H1 (cell line): ENCODE measurements at regions not wholly inside any gene's neighbourhood (a gene's known extent, or its start where the extent isn't known, plus 50 kb on each side); places are given as distances from the start of the nearest gene placed in this dataset.

Experiments
- CTCF ChIA-PET: fragments of 300-600 bp; sonication (Branson Sonifier 250); formaldehyde crosslinking; loops from one replicate; lab custom pipeline; 2021; ENCODE audit not compliant: partially characterized antibody; lab: Charles Lee
- POLR2A ChIA-PET: fragments of 300-600 bp; sonication (Branson Sonifier 250); formaldehyde crosslinking; loops from one replicate; lab custom pipeline; 2021; ENCODE audit warnings: inconsistent platforms; ENCODE audit not compliant: partially characterized antibody; lab: Charles Lee
- DNase-seq, 2 experiments: peaks; one replicate each; pipeline versions ENCODE4 v3.0.0 to v3.0.0-alpha.2; 2010 to 2022; ENCODE audit warnings: low spot score in 2 of 2, low read depth in 1 of 2, mixed read lengths in 1 of 2
- FAIRE-seq: peaks from 2 replicates; lab custom pipeline; 2011; peaks lifted over from hg19 to GRCh38; lab: Jason Lieb, UNC
- H2AFZ ChIP-seq: 2 replicates; pipeline ENCODE4 v1.8.1; 2012; ENCODE audit warnings: low read length, inconsistent platforms
- H2AK5ac ChIP-seq: 2 replicates; pipeline ENCODE4 v1.6.1; 2013; ENCODE audit warnings: low read depth, low read length
- H2BK120ac ChIP-seq: replicated peaks from 2 replicates; pipeline ENCODE3; 2013; ENCODE audit warnings: low read depth, low read length, inconsistent platforms
- H2BK12ac ChIP-seq: 2 replicates; pipeline ENCODE4 v1.6.1; 2013; ENCODE audit warnings: low read depth, low read length
- H2BK15ac ChIP-seq: 2 replicates; pipeline ENCODE4 v1.6.1; 2013; ENCODE audit warnings: low read length
- H2BK20ac ChIP-seq: 2 replicates; pipeline ENCODE4 v1.6.1; 2013; ENCODE audit warnings: low read length
- H2BK5ac ChIP-seq: 2 replicates; pipeline ENCODE4 v1.6.1; 2013; ENCODE audit warnings: low read depth, low read length
- H3K14ac ChIP-seq: 2 replicates; pipeline ENCODE4 v1.6.1; 2013; ENCODE audit warnings: inconsistent platforms; ENCODE audit not compliant: insufficient read length
- H3K18ac ChIP-seq: 2 replicates; pipeline ENCODE4 v1.6.1; 2013; ENCODE audit warnings: low read length; ENCODE audit errors: extremely low read depth
- H3K23ac ChIP-seq: 2 replicates; pipeline ENCODE4 v1.6.1; 2013; ENCODE audit warnings: inconsistent platforms; ENCODE audit not compliant: insufficient read length
- H3K23me2 ChIP-seq: 2 replicates; pipeline ENCODE4 v1.6.1; 2013; ENCODE audit warnings: low read depth, low read length
- H3K27ac ChIP-seq: 2 replicates; pipeline ENCODE4 v1.6.1; 2011; ENCODE audit warnings: low read depth, low read length, inconsistent platforms
- H3K27me3 ChIP-seq, 4 experiments: replicated peaks in 1 of 4; 1 replicate in 1 of 4; 2 replicates in 3 of 4; pipeline versions ENCODE4 v1.6.1 to v1.8.1; 2011 to 2013; ENCODE audit warnings: low read length in 3 of 4, mild to moderate bottlenecking in 3 of 4, inconsistent platforms in 2 of 4, mixed read lengths in 2 of 4, moderate library complexity in 1 of 4; ENCODE audit not compliant: control insufficient read depth in 3 of 4, insufficient read depth in 3 of 4; ENCODE audit errors: extremely low read depth in 1 of 4
- H3K36me3 ChIP-seq, 4 experiments: 2 replicates each; pipeline versions ENCODE4 v1.6.1 to v1.8.1; 2011 to 2013; ENCODE audit warnings: mild to moderate bottlenecking in 4 of 4, low read length in 3 of 4, moderate library complexity in 2 of 4, control low read depth in 1 of 4, inconsistent platforms in 1 of 4; ENCODE audit not compliant: insufficient read depth in 4 of 4, control insufficient read depth in 2 of 4
- H3K4ac ChIP-seq: replicated peaks from 2 replicates; pipeline ENCODE3; 2013; ENCODE audit warnings: low read length, low read depth, mixed read lengths, inconsistent platforms; ENCODE audit not compliant: insufficient read length
- H3K4me1 ChIP-seq, 4 experiments: replicated peaks in 1 of 4; 1 replicate in 1 of 4; 2 replicates in 3 of 4; pipeline versions ENCODE4 v1.6.1 to v1.8.1; 2011 to 2013; ENCODE audit warnings: low read length in 3 of 4, inconsistent platforms in 2 of 4, mixed read lengths in 1 of 4; ENCODE audit not compliant: insufficient read depth in 4 of 4, control insufficient read depth in 3 of 4
- H3K4me2 ChIP-seq, 2 experiments: 2 replicates each; pipeline versions ENCODE4 v1.6.1 to v1.8.1; 2011 to 2013; ENCODE audit warnings: low read depth in 2 of 2, low read length in 2 of 2, control low read depth in 1 of 2, inconsistent platforms in 1 of 2, mild to moderate bottlenecking in 1 of 2; ENCODE audit not compliant: insufficient read depth in 1 of 2
- H3K4me3 ChIP-seq, 4 experiments: fragments of 200-600, 300-600 bp in 1 of 4; sonication (generic), shearing (Covaris generic), sonication (Bioruptor Twin) in 1 of 4; 2 replicates each; pipeline versions ENCODE4 v1.5.1 to v1.8.1; 2011 to 2016; ENCODE audit warnings: low read length in 4 of 4, low read depth in 3 of 4, control low read depth in 2 of 4, inconsistent platforms in 2 of 4, mild to moderate bottlenecking in 2 of 4, mixed read lengths in 1 of 4, moderate library complexity in 1 of 4; ENCODE audit not compliant: insufficient read depth in 2 of 4; ENCODE audit errors: extremely low read depth in 1 of 4
- H3K56ac ChIP-seq: replicated peaks from 2 replicates; pipeline ENCODE3; 2013; ENCODE audit warnings: low read depth, mild to moderate bottlenecking, mixed read lengths, low read length, inconsistent platforms; ENCODE audit not compliant: insufficient read length
- H3K79me1 ChIP-seq: 2 replicates; pipeline ENCODE4 v1.6.1; 2013; ENCODE audit warnings: low read depth, low read length, control low read depth
- H3K79me2 ChIP-seq, 2 experiments: 2 replicates each; pipeline versions ENCODE4 v1.6.1 to v1.8.1; 2012 to 2013; ENCODE audit warnings: low read length in 2 of 2, mild to moderate bottlenecking in 2 of 2, inconsistent platforms in 1 of 2; ENCODE audit not compliant: insufficient read depth in 2 of 2, control insufficient read depth in 1 of 2
- H3K9ac ChIP-seq, 4 experiments: replicated peaks in 1 of 4; 1 replicate in 1 of 4; 2 replicates in 3 of 4; pipeline versions ENCODE4 v1.6.1 to v1.8.1; 2011 to 2013; ENCODE audit warnings: low read depth in 3 of 4, low read length in 3 of 4, control low read depth in 2 of 4, mild to moderate bottlenecking in 2 of 4, moderate library complexity in 2 of 4, inconsistent platforms in 1 of 4; ENCODE audit errors: extremely low read depth in 1 of 4
- H3K9me3 ChIP-seq, 2 experiments: 2 replicates each; pipeline versions ENCODE4 v1.6.1 to v1.8.1; 2012 to 2013; ENCODE audit warnings: mild to moderate bottlenecking in 2 of 2, moderate library complexity in 2 of 2, control low read depth in 1 of 2, inconsistent platforms in 1 of 2, low read depth in 1 of 2, low read length in 1 of 2, mixed read lengths in 1 of 2; ENCODE audit not compliant: insufficient read depth in 2 of 2
- H4K20me1 ChIP-seq, 2 experiments: replicated peaks in 1 of 2; 2 replicates each; pipeline versions ENCODE3 to v1.8.1; 2011 to 2013; ENCODE audit warnings: inconsistent platforms in 2 of 2, low read length in 2 of 2, mild to moderate bottlenecking in 1 of 2; ENCODE audit not compliant: insufficient read depth in 2 of 2, control insufficient read depth in 1 of 2
- H4K5ac ChIP-seq: 2 replicates; pipeline ENCODE4 v1.6.1; 2013; ENCODE audit warnings: low read length, low read depth, mixed read lengths, inconsistent platforms; ENCODE audit not compliant: insufficient read length
- H4K8ac ChIP-seq: 2 replicates; pipeline ENCODE4 v1.8.0; 2013; ENCODE audit warnings: mild to moderate bottlenecking, moderate library complexity, low read length, inconsistent platforms; ENCODE audit not compliant: insufficient read depth; ENCODE audit errors: extremely low read depth
- H4K91ac ChIP-seq: replicated peaks from 2 replicates; pipeline ENCODE3; 2013; ENCODE audit warnings: low read length, mixed read lengths, inconsistent platforms; ENCODE audit not compliant: insufficient read length
- ASH2L ChIP-seq: fragments of 200-600, 300-600 bp; sonication (generic); IDR thresholded peaks from one replicate; pipeline ENCODE4 v1.7.1; 2017; ENCODE audit warnings: low read length
- CTBP2 ChIP-seq: IDR thresholded peaks from 2 replicates; pipeline ENCODE4 v1.7.0; 2011; ENCODE audit warnings: borderline replicate concordance, mild to moderate bottlenecking, moderate library complexity, mixed read lengths, low read length; ENCODE audit not compliant: insufficient read depth, insufficient read length
- GABPA ChIP-seq: IDR thresholded peaks from 2 replicates; pipeline ENCODE4 v1.6.1; 2011; ENCODE audit warnings: mild to moderate bottlenecking, low read length, moderate library complexity, borderline replicate concordance; ENCODE audit not compliant: insufficient read depth
- JUN ChIP-seq: IDR thresholded peaks from 2 replicates; pipeline ENCODE4 v1.6.1; 2011; ENCODE audit warnings: low read depth, mild to moderate bottlenecking, improper control_type of control experiment, low read length
- KDM4A ChIP-seq: IDR thresholded peaks from one replicate; pipeline ENCODE4 v1.7.1; 2012; ENCODE audit warnings: low read depth, mild to moderate bottlenecking, moderate library complexity, low read length, inconsistent platforms; ENCODE audit not compliant: severe bottlenecking
- POLR2AphosphoS5 ChIP-seq: IDR thresholded peaks from 2 replicates; pipeline ENCODE4 v1.6.1; 2011; ENCODE audit warnings: low read depth, low read length
- RBBP5 ChIP-seq: IDR thresholded peaks from 2 replicates; pipeline ENCODE4 v1.7.1; 2012; ENCODE audit warnings: low read depth, mild to moderate bottlenecking, inconsistent platforms, low read length, moderate library complexity, borderline replicate concordance
- RFX5 ChIP-seq: IDR thresholded peaks from 2 replicates; pipeline ENCODE4 v1.6.1; 2011; ENCODE audit warnings: low read depth, low read length, improper control_type of control experiment, borderline replicate concordance
- SIX5 ChIP-seq: IDR thresholded peaks from 2 replicates; pipeline ENCODE4 v1.6.1; 2011; ENCODE audit warnings: mild to moderate bottlenecking, low read depth, low read length
- SP4 ChIP-seq: IDR thresholded peaks from 2 replicates; pipeline ENCODE4 v1.6.1; 2012; ENCODE audit warnings: low read length, inconsistent platforms
- SRF ChIP-seq: IDR thresholded peaks from 2 replicates; pipeline ENCODE4 v1.6.1; 2011; ENCODE audit warnings: mild to moderate bottlenecking, low read depth, low read length, moderate library complexity
- TBP ChIP-seq: IDR thresholded peaks from 2 replicates; pipeline ENCODE4 v1.6.1; 2011; ENCODE audit warnings: low read depth, low read length, improper control_type of control experiment
- WGBS, 2 experiments: shearing (Covaris generic) in 1 of 2; methylation state at CpG; one replicate each; pipeline versions ENCODE4 v1.1.6 to v1.1.7; 2013 to 2015; ENCODE audit warnings: low lambda C conversion rate in 2 of 2, mixed read lengths in 2 of 2, inconsistent platforms in 1 of 2, low coverage in 1 of 2, missing lambda C conversion rate in 1 of 2; ENCODE audit not compliant: insufficient replicate concordance in 2 of 2, insufficient coverage in 1 of 2, insufficient read length in 1 of 2; ENCODE audit errors: extremely low coverage in 1 of 2, missing lambda C conversion rate in 1 of 2; 5-methylcytosine and 5-hydroxymethylcytosine counted together
- TF ChIP-seq, protein P1 (sequence below): IDR thresholded peaks from 2 replicates; pipeline ENCODE4 v1.6.1; 2012; ENCODE audit warnings: low read length, inconsistent platforms

DNA sequence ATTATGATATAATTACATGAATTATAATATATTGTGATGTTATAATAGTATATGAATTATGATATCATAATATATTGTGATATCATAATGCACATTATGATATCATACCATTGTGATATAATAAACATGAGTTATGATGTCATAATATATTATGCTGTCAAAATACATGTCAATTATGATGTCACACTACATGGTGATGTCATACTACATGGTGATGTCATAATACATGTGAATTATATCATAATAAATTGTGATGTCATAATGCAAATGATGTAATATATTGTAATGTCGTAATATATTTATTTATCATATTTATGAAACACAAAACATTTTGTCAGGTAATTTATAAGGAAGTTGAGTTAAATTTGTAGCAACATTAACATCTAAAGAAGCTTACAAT lies 1950.1 kb downstream of the TP53TG3F start:
- Histone ChIP-seq H3K79me2 (no peaks in the 10 kb centered on the region), H3K9me3 (peaks cover 54 to 65% of the 10 kb centered on the region in 2 experiments), H3K23ac (no peak overlapping the region), H3K4ac (no peak overlapping the region), H4K91ac (no peak overlapping the region), H3K18ac (no peak overlapping the region), H4K5ac (no peak overlapping the region), H2BK15ac (no peak overlapping the region), H3K14ac (no peak overlapping the region), H2BK120ac (no peak overlapping the region), H2AK5ac (no peak overlapping the region), H3K4me3 (no peak overlapping the region), H3K79me1 (no peaks in the 10 kb centered on the region), H2BK5ac (no peak overlapping the region), H2AFZ (no peak overlapping the region), H3K27ac (no peak overlapping the region), H3K27me3 (peaks cover 0 to 1% (median 0%) of the 10 kb centered on the region in 4 experiments; a peak in 1 of 7 replicates), H4K20me1 (no peaks in the 10 kb centered on the region), H3K23me2 (no peaks in the 10 kb centered on the region), H3K9ac (no peak overlapping the region), H3K4me1 (no peaks in the 10 kb centered on the region), H3K36me3 (no peaks in the 10 kb centered on the region), H2BK12ac (no peak overlapping the region), H2BK20ac (no peak overlapping the region), H4K8ac (no peak overlapping the region), H3K4me2 (no peak overlapping the region), H3K56ac (no peak overlapping the region)
- no peak for FAIRE-seq
- WGBS, 2 experiments: 76% methylated on average over 1 of the region's 1 CpG; no CpG with 5 or more reads in 1 of the 2 experiments
- ChIA-PET CTCF (no interaction called here), POLR2A (no interaction called here)
- DNase-seq: no peak
- TF ChIP-seq POLR2AphosphoS5 (no peak), SRF (no peak), JUN (no peak), SP4 (no peak), RFX5 (no peak), KDM4A (no peak), GABPA (no peak), SIX5 (no peak), ASH2L (no peak), CTBP2 (no peak), RBBP5 (no peak), TBP (no peak)
- TF ChIP-seq, protein P1, sequence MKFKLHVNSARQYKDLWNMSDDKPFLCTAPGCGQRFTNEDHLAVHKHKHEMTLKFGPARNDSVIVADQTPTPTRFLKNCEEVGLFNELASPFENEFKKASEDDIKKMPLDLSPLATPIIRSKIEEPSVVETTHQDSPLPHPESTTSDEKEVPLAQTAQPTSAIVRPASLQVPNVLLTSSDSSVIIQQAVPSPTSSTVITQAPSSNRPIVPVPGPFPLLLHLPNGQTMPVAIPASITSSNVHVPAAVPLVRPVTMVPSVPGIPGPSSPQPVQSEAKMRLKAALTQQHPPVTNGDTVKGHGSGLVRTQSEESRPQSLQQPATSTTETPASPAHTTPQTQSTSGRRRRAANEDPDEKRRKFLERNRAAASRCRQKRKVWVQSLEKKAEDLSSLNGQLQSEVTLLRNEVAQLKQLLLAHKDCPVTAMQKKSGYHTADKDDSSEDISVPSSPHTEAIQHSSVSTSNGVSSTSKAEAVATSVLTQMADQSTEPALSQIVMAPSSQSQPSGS: no peak
